Calu3 (cell line): ENCODE measurements at regions not wholly inside any gene's neighbourhood (a gene's known extent, or its start where the extent isn't known, plus 50 kb on each side); places are given as distances from the start of the nearest gene placed in this dataset.
A peak's percentile ranks its signal among the peaks of the same experiment; 100 is the strongest.

Experiments
- BruUV-seq: library from RNA; stranded (reverse); fragments of 400-500 nt; replicated peaks from 2 replicates; lab custom pipeline; 2021; lab: Mats Ljungman, UMichigan
- CTCF ChIA-PET: fragments of 300-600 bp; sonication (Branson Sonifier 250); formaldehyde crosslinking; loops from one replicate; lab custom pipeline; 2022; ENCODE audit warnings: antibody characterized with exemption; lab: Charles Lee
- DNase-seq: peaks from one replicate; pipeline ENCODE4 v3.0.0; 2022
- H3K27ac Mint-ChIP-seq: one replicate; pipeline ENCODE4 v1.8.0; 2022; ENCODE audit warnings: mixed read lengths; ENCODE audit not compliant: unreplicated experiment
- H3K27me3 Mint-ChIP-seq: one replicate; pipeline ENCODE4 v1.8.0; 2022; ENCODE audit warnings: mixed read lengths; ENCODE audit not compliant: unreplicated experiment
- H3K36me3 Mint-ChIP-seq: one replicate; pipeline ENCODE4 v1.8.0; 2022; ENCODE audit warnings: mild to moderate bottlenecking, moderate library complexity, mixed read lengths; ENCODE audit not compliant: insufficient read depth, unreplicated experiment
- H3K4me1 Mint-ChIP-seq: one replicate; pipeline ENCODE4 v1.8.0; 2022; ENCODE audit warnings: mild to moderate bottlenecking, low read depth, mixed read lengths; ENCODE audit not compliant: unreplicated experiment
- H3K4me3 Mint-ChIP-seq: one replicate; pipeline ENCODE4 v1.8.0; 2022; ENCODE audit warnings: mild to moderate bottlenecking, low read depth, moderate library complexity, mixed read lengths; ENCODE audit not compliant: unreplicated experiment
- H3K9me3 Mint-ChIP-seq: one replicate; pipeline ENCODE4 v1.8.0; 2022; ENCODE audit warnings: low read depth, mixed read lengths; ENCODE audit not compliant: unreplicated experiment
- intact Hi-C: fragments of 100-400 bp; cut with micrococcal nuclease; formaldehyde crosslinking; loops from one replicate; pipeline ENCODE4 v1.10.0; 2022; ENCODE audit not compliant: unreplicated experiment
- TF ChIP-seq, protein P1 (sequence below): fragments of 200-600 bp; IDR thresholded peaks from one replicate; pipeline ENCODE4 v1.8.0; 2022; ENCODE audit warnings: antibody characterized with exemption; ENCODE audit not compliant: unreplicated experiment

DNA sequence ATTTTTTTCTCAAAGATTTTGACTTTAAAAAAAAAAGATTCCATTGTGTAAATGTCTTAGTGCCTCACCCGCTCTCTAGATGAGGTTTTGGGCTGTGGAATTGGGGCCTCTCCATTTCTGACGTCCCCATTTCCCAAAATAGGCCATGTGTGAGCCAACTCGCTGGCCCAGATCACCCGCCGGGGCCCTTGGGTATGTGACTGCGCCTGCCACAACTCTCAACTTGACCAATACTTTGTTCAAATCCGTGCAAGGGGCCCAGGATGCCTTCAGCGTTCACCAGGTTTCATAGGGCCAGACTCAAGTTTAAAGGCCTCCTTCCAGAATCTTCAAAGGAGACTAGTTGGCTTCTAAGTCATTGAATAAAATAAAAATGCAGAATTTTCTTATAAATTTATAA lies 96.0 kb downstream of the DHCR7 start:
- Mint-ChIP-seq H3K4me1 (no peaks in the 10 kb centered on the region), H3K27ac (no peak overlapping the region), H3K36me3 (no peaks in the 10 kb centered on the region), H3K9me3 (no peaks in the 10 kb centered on the region), H3K4me3 (no peak overlapping the region), H3K27me3 (peaks cover 68% of the 10 kb centered on the region)
- CTCF ChIA-PET: no interaction called here
- intact Hi-C loops: no loop called here
- BruUV-seq: no TSS peak
- DNase-seq: no peak
- TF ChIP-seq, protein P1, sequence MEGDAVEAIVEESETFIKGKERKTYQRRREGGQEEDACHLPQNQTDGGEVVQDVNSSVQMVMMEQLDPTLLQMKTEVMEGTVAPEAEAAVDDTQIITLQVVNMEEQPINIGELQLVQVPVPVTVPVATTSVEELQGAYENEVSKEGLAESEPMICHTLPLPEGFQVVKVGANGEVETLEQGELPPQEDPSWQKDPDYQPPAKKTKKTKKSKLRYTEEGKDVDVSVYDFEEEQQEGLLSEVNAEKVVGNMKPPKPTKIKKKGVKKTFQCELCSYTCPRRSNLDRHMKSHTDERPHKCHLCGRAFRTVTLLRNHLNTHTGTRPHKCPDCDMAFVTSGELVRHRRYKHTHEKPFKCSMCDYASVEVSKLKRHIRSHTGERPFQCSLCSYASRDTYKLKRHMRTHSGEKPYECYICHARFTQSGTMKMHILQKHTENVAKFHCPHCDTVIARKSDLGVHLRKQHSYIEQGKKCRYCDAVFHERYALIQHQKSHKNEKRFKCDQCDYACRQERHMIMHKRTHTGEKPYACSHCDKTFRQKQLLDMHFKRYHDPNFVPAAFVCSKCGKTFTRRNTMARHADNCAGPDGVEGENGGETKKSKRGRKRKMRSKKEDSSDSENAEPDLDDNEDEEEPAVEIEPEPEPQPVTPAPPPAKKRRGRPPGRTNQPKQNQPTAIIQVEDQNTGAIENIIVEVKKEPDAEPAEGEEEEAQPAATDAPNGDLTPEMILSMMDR: no peak

DNA sequence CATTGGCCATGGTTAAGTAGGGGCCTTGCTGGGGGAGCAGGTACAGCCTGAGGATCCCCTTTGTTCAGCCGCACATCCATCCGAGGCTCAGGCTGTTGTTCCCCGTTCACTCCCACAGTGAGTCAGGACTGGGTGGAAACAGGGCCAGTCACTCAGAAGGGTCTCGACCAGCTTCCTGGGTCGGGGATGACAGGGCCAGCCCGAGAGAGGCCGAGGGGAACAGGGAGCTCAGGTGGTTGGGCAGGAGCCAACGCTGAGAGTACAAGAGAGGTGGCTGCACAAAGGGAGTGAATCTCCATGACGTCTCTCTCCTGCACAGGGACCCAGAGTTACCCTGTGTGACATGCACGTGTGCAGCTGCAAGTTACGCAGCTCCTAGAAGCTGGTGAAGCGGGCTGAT lies 97.2 kb upstream of the SHANK2 start:
- no peak for DNase-seq
- BruUV-seq: no TSS peak
- intact Hi-C loops: no loop called here
- Mint-ChIP-seq H3K4me1 (no peaks in the 10 kb centered on the region), H3K36me3 (no peaks in the 10 kb centered on the region), H3K9me3 (no peaks in the 10 kb centered on the region), H3K27me3 (peaks cover 68% of the 10 kb centered on the region), H3K27ac (no peak overlapping the region), H3K4me3 (no peak overlapping the region)
- CTCF ChIA-PET: no interaction called here
- TF ChIP-seq, protein P1: no peak

DNA sequence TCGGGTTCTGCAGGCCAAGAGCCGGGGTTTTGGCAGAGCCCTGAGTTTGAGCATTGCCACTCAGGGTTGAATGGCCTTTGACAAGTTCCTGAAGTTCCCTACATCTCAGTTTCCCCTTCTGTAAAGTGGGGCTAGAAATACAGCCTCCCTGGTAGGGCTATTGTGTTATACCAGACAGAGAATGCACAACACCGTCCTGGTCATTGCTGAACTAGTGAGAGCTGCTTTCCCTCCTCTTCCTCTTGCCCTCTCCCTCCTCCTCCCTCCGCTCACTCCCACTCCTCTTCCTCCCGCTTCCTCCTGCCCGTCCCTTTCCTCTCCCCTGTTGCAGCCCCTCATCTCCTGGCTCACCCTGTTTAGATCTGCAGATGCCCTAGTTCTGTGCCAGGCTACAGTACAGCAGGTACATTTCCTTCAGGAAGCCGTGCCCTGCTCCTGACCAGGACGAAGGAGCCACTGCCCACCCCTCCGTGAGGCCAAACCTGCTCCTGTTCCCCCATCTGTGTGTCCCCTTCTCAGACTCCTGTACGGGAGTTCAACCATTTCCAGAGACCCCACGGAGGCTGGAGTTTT lies 91.5 kb upstream of the SHANK2 start:
- no peak overlapping the region for H3K27ac Mint-ChIP-seq

DNA sequence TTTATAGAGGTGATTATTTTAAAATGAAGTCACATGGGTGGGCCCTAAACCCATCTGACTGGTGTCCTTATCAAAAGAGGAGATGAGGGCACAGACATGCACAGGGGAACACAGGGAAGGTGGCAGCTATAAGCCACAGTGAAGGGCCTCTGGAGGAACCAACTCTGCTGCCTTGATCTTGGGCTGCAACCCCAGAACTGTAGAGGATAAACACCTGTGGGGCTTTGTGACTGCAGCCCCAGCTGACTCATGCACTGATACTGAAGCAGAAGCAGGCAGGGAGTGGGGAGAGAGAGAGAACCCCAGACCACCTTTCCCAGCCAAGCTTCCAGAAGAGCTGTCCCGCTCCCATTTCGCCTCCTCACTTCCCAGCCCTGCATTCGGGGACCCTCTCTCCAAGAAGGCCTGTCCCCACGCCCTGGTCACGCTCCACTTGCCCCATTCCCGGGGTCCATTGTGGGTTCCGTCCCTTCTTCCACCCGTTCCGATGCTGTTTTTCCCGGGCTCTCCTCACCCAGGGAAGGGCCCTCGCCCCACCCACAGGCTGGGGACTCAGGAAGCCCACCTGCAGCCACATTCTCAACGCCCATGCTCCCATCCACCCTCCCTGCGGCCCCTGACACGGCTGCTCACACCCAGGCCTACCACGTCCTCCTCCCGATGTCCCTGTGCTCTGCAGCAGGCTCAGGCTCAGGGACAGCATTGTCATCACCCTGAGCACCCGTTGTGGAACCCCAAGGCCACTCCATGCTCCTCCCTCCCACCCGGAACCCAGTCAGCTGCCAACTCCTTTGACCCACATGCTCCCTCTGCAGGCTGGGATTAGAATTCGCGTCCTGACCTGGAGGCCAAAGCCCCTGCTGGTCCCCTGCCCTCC lies 90.8 kb upstream of the SHANK2 start:
- TF ChIP-seq, protein P1: peak; percentile 84
- DNase-seq: peak; percentile 76
- no peaks in the 10 kb centered on the region for H3K9me3 Mint-ChIP-seq
- BruUV-seq: no TSS peak
- intact Hi-C loops: loop anchor here (2.0 to 5.0 kb wide), 2 partner anchors 91 to 222 kb away; partner anchors contain the start of gene SHANK2
- no peak overlapping the region for H3K27ac Mint-ChIP-seq
- H3K4me3 Mint-ChIP-seq: no peak overlapping the region
- no peaks in the 10 kb centered on the region for H3K4me1 Mint-ChIP-seq
- peaks cover 64% of the 10 kb centered on the region for H3K27me3 Mint-ChIP-seq
- CTCF ChIA-PET: no interaction called here
- no peaks in the 10 kb centered on the region for H3K36me3 Mint-ChIP-seq

More for the DNA sequence above, 91.5 kb upstream of the SHANK2 start:
- Mint-ChIP-seq H3K4me3 (no peak overlapping the region), H3K9me3 (no peaks in the 10 kb centered on the region), H3K27me3 (peaks cover 66% of the 10 kb centered on the region), H3K36me3 (no peaks in the 10 kb centered on the region), H3K4me1 (no peaks in the 10 kb centered on the region)
- TF ChIP-seq, protein P1: no peak
- no peak for DNase-seq
- CTCF ChIA-PET: no interaction called here
- no TSS peak for BruUV-seq
- intact Hi-C loops: loop anchor here (2.0 to 5.0 kb wide), 2 partner anchors 92 to 223 kb away; partner anchors contain the start of gene SHANK2
